Stomach smooth muscle (tissue), 2 donors: ENCODE measurements at regions not wholly inside any gene's neighbourhood (a gene's known extent, or its start where the extent isn't known, plus 50 kb on each side); places are given as distances from the start of the nearest gene placed in this dataset.
"Not testable (repeated sequence)": the region's sequence is repeated elsewhere in the genome, so short reads cannot be mapped to it uniquely, and the experiment has no call there.

Source experiments
- H3K27ac ChIP-seq: one replicate; pipeline ENCODE4 v1.7.0; 2013; ENCODE audit warnings: mild to moderate bottlenecking, low read length, inconsistent platforms
- H3K27me3 ChIP-seq, 2 donors: one replicate each; pipeline ENCODE4 v1.7.0; 2013; ENCODE audit warnings: low read length in 2 of 2; ENCODE audit not compliant: insufficient read depth in 2 of 2, control insufficient read depth in 1 of 2
- H3K36me3 ChIP-seq, 2 donors: one replicate each; pipeline ENCODE4 v1.7.0; 2013; ENCODE audit warnings: low read length in 2 of 2; ENCODE audit not compliant: control insufficient read depth in 2 of 2, insufficient read depth in 2 of 2
- H3K4me1 ChIP-seq: one replicate; pipeline ENCODE4 v1.7.0; 2013; ENCODE audit warnings: low read length; ENCODE audit not compliant: control insufficient read depth, insufficient read depth
- H3K4me3 ChIP-seq, 2 donors: one replicate each; pipeline ENCODE4 v1.7.0; 2013; ENCODE audit warnings: low read length in 2 of 2
- H3K9ac ChIP-seq, 2 donors: one replicate each; pipeline ENCODE4 v1.7.0; 2013; ENCODE audit warnings: low read length in 2 of 2, mild to moderate bottlenecking in 1 of 2
- H3K9me3 ChIP-seq, 2 donors: one replicate each; pipeline ENCODE4 v1.7.0; 2013; ENCODE audit warnings: low read length in 2 of 2; ENCODE audit not compliant: control insufficient read depth in 2 of 2
- donor health status: healthy.
- donor health status: Pancreatic carcinoma.

DNA sequence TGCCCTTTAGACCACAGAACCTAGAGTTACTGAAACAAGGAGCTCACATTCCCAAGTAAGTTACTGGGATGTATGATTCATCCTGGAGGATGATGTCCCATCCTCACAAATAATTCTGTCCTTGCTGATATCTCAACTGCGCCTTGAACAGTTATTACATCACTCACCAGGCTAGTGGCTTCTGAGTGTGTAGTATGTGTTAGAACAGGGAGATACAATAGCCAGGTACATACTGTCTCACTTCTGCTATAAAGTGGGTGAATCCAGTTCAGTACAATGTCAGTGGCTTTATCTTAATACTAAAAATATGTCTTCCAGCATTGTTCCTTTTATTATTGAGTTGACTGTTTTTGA lies 483.2 kb upstream of the FRG2C start:
- Histone ChIP-seq H3K9me3 (no peaks in the 10 kb centered on the region), H3K27me3 (no peaks in the 10 kb centered on the region), H3K4me1 (no peaks in the 10 kb centered on the region), H3K27ac (no peak overlapping the region), H3K4me3 (no peak overlapping the region), H3K36me3 (no peaks in the 10 kb centered on the region), H3K9ac (no peak overlapping the region)

DNA sequence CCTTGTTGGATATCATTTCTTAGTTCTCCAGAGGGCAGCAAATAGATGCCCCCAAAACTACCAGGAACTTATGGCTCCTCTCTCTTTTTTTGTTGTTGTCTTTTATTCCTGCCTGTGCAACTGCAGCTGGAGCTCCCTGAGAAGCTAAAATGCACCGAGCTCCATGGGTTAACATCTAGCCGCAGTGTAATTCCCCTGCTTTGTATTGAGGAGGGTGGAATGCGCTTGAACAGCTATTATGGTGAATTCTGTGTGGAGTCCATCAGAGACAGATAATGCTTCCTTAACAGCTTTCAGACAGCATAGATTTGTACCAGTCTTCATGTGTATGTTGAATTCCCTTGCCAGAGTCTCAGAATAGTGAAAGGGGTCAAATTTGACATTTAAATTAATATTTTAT lies 475.2 kb upstream of the FRG2C start:
- Histone ChIP-seq H3K27ac (no peak overlapping the region), H3K9me3 (no peaks in the 10 kb centered on the region), H3K27me3 (peaks cover 0 to 2% of the 10 kb centered on the region in 2 donors), H3K4me3 (no peak overlapping the region), H3K36me3 (no peaks in the 10 kb centered on the region), H3K9ac (no peak overlapping the region), H3K4me1 (no peaks in the 10 kb centered on the region)

DNA sequence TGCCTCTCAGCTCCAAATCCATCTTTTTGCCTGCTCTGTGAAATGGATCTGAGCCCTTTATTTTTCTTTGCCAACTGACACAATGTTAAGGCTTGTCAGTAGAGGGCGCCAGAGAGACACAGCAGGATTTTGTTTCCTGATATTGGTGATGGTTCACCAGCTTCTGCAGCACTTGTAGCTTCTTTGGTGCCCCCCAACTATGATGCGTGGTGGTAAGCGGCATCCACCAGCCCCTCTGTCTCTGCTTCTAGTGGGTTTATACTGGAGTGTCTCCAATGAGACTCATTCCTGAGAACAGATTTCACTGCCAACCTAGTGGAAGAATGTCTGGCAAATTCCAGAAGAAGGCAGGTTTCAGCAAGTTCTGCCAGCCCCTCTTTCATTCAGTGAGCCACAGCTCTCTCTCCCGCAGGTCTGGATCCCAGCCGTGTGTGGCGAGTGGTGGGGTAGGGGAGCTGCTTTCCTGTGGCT lies 471.9 kb upstream of the FRG2C start:
- Histone ChIP-seq H3K27ac (no peak overlapping the region), H3K4me1 (no peaks in the 10 kb centered on the region), H3K9ac (no peak overlapping the region), H3K27me3 (peaks cover 0 to 2% of the 10 kb centered on the region in 2 donors), H3K4me3 (no peak overlapping the region), H3K36me3 (no peaks in the 10 kb centered on the region), H3K9me3 (no peaks in the 10 kb centered on the region)

DNA sequence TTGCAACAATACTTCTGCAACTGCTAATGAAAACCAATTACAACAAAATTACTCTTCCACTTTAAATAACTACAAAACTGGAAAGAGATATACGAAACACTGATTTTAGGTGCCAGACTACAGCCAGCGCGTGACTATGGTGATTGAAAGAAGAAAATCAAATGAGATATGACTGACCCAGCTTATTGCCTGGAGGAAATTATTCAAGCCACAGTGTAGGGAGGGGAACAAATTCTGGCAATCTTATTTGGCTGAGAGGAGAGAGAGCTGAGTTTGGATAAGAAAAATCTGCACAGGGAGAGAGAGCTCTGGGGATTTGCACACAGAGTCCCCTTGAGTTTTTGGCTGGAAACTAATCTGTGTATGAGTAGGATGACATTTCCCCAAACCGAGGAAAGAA lies 470.3 kb upstream of the FRG2C start:
- Histone ChIP-seq H3K36me3 (no peaks in the 10 kb centered on the region), H3K9ac (no peak overlapping the region), H3K4me1 (no peaks in the 10 kb centered on the region), H3K9me3 (no peaks in the 10 kb centered on the region), H3K4me3 (no peak overlapping the region), H3K27ac (no peak overlapping the region), H3K27me3 (peaks cover 0 to 2% of the 10 kb centered on the region in 2 donors)

DNA sequence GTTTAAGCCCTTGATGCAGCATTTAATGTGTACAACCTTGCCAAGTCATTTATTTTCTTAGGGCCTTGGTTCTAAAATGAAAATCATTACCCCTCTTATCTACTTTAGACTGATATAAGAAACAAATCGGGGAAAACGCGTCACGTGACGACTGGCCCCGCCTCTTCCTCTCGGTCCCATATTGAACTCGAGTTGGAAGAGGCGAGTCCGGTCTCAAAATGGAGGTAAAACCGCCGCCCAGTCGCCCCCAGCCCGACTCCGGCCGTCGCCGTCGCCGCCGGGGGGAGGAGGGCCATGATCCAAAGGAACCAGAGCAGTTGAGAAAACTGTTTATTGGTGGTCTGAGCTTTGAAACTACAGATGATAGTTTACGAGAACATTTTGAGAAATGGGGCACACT lies 449.8 kb upstream of the FRG2C start:
- H3K9me3 ChIP-seq, H3K9ac ChIP-seq, H3K36me3 ChIP-seq: not testable (repeated sequence)

DNA sequence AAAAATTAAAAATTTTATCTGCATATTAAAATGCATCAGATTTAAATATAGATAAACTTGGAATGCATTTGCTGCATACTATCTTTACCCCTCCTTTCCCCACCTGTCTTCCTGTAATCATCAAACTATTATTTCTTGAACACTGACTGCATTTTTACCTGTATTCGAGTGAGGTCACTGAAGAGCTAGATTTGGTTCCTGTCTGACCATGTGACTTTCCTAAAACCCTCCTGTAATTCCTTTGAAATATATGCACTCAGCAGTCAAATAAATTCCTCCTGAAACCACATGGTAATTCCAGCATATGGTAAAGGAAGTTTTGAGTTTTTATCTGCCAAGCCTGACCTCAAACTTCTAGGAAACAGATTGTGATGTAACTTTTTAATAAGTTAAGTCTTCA lies 445.6 kb upstream of the FRG2C start:
- Histone ChIP-seq H3K9me3 (no peaks in the 10 kb centered on the region), H3K9ac (no peak overlapping the region), H3K4me1 (no peaks in the 10 kb centered on the region), H3K27me3 (no peaks in the 10 kb centered on the region), H3K4me3 (no peak overlapping the region), H3K36me3 (no peaks in the 10 kb centered on the region), H3K27ac (no peak overlapping the region)

More for the DNA sequence above, 449.8 kb upstream of the FRG2C start:
- H3K4me3 ChIP-seq, H3K27ac ChIP-seq, H3K27me3 ChIP-seq, H3K4me1 ChIP-seq: not testable (repeated sequence)

DNA sequence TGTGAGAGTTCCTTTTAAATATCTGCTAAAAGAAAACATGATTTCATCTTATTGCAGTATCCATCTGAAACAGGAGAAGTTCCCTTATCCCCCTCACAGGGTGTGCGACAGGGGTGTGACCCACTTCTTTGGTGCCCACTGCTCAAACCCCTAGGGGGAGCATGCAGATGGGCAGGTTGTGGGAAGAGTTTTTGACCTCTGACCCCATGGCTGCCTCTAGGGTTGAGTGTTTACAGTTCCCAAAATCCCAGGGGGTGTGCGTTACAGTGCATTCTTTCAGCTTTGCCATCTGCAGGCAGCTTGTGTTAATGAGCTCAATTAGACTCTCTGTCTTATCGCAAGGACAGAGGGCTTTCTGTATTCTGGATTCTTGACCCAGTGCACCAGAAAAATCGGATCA lies 443.2 kb upstream of the FRG2C start:
- no peak overlapping the region for H3K4me3 ChIP-seq
- H3K36me3 ChIP-seq, result no peaks in the 10 kb centered on the region
- no peak overlapping the region for H3K9ac ChIP-seq
- no peak overlapping the region for H3K27ac ChIP-seq
- H3K9me3 ChIP-seq, result no peaks in the 10 kb centered on the region
- H3K4me1 ChIP-seq, result no peaks in the 10 kb centered on the region
- H3K27me3 ChIP-seq, result no peaks in the 10 kb centered on the region

DNA sequence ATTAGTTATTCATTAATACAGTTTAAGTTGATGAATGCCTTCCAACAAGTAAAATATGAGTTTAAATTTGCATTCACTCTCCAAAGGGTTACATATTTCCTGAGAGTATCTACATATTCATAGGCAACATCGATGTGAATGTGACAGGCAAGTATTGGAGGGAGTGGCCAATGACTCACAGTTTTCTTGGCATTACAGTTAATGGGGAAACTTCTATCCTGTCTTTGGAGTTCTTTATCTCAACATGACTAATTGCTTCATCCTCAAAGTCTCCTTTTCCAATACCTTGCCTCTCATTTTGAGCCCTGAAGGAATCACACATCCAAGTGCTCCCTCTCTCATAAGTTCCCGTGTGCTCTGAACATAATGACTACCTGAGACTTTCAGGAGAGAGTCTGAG lies 439.7 kb upstream of the FRG2C start:
- Histone ChIP-seq H3K27ac (no peak overlapping the region), H3K4me3 (no peak overlapping the region), H3K9me3 (no peaks in the 10 kb centered on the region), H3K9ac (no peak overlapping the region), H3K36me3 (no peaks in the 10 kb centered on the region), H3K27me3 (no peaks in the 10 kb centered on the region), H3K4me1 (no peaks in the 10 kb centered on the region)

DNA sequence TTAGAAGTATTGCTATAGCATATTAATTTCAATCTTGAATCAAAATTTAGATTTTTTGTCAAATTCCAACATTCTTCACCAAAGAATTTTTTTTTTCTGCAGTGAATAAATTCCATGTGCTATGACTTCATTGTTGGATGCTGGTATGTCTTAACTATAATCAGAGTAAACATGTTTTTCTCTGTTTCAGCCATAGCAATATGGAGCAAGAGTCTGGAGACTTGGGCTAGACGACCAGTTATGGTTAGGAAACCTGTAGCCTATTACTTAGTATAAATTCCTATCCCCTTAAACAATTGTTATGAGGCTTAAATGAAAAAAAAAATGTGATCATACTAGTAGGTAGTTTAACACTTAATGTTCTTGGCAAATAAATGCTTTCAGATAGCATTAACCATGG lies 431.9 kb upstream of the FRG2C start:
- H3K9me3 ChIP-seq, result no peaks in the 10 kb centered on the region
- no peak overlapping the region for H3K4me3 ChIP-seq
- peaks cover 0 to 2% of the 10 kb centered on the region in 2 donors for H3K27me3 ChIP-seq
- H3K27ac ChIP-seq, result no peak overlapping the region
- H3K36me3 ChIP-seq, result no peaks in the 10 kb centered on the region
- H3K4me1 ChIP-seq, result no peaks in the 10 kb centered on the region
- H3K9ac ChIP-seq, result no peak overlapping the region

DNA sequence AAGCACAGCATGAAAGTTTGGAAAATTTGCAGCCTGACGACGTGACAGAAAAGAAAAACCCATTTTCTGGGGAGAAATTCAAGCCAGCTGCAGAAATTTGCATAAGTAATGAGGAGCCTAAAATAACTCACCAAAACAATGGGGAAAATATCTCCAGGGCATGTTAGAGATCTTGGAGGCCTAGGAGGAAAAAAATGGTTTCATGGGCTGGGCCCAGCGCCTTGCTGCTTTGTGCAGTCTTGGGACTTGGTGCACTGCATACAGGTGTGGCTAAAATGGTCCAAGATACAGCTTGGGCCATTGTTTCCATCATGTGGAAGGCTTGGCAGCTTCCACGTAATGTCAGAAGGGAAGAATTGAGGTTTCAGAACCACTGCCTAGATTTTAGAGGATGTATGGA lies 428.5 kb upstream of the FRG2C start:
- no peak overlapping the region for H3K27ac ChIP-seq
- no peak overlapping the region for H3K9ac ChIP-seq
- H3K9me3 ChIP-seq, result no peaks in the 10 kb centered on the region
- H3K4me1 ChIP-seq, result no peaks in the 10 kb centered on the region
- H3K36me3 ChIP-seq, result no peaks in the 10 kb centered on the region
- H3K27me3 ChIP-seq, result peaks cover 0 to 2% of the 10 kb centered on the region in 2 donors
- no peak overlapping the region for H3K4me3 ChIP-seq

DNA sequence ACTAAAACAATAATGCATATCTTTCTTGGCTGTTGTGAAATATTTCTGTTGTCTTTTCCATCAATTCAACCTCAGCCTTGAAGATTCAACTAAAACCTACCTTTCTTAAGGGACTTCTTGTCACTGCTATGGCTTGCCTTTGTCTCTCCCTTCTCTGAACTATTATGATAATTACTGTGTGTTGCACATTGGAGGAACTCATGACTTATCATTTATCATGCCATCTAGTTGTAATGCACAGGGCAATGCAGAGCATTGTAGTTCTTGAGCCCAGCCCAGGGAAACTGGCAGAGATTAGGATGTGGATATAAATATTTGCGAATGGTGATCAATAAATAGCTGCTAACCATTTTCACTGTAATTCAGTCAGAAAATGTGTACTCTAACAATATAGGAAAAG lies 427.1 kb upstream of the FRG2C start:
- no peaks in the 10 kb centered on the region for H3K4me1 ChIP-seq
- peaks cover 0 to 2% of the 10 kb centered on the region in 2 donors for H3K27me3 ChIP-seq
- H3K9me3 ChIP-seq, result no peaks in the 10 kb centered on the region
- H3K27ac ChIP-seq, result no peak overlapping the region
- no peak overlapping the region for H3K9ac ChIP-seq
- no peaks in the 10 kb centered on the region for H3K36me3 ChIP-seq
- H3K4me3 ChIP-seq, result no peak overlapping the region

DNA sequence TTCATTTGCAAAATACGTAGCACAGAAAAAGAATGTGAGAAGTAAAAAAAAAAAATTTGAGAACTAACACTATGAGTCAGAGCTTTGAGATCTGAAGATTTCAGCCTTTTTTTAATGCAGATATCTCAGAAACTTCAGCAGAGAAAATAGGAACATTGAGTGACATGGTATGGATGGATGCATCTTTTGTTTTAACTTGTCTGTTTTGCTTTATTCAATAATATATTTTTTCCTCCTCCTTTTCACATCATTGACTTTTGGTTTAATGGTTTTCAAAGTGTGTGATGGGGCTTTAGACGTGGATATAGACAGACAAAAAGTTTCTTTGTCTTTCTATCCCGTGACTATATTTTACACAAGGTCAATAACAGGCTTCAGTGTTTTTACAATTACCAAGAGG lies 426.7 kb upstream of the FRG2C start:
- no peaks in the 10 kb centered on the region for H3K36me3 ChIP-seq
- H3K4me1 ChIP-seq, result no peaks in the 10 kb centered on the region
- no peak overlapping the region for H3K4me3 ChIP-seq
- peaks cover 0 to 2% of the 10 kb centered on the region in 2 donors for H3K27me3 ChIP-seq
- H3K9ac ChIP-seq, result no peak overlapping the region
- H3K27ac ChIP-seq, result no peak overlapping the region
- no peaks in the 10 kb centered on the region for H3K9me3 ChIP-seq
